ENCODE measurements at regions not wholly inside any gene's neighbourhood (a gene's known extent, or its start where the extent isn't known, plus 50 kb on each side); places are given as distances from the start of the nearest gene placed in this dataset.

- TF ChIP-seq EGR1 (IDR thresholded peaks at IDR 0.05; ENCODE audit: low read depth in 2 of 2) = no peak
- TF ChIP-seq YY1 (IDR thresholded peaks at IDR 0.05) = no peak
- TF ChIP-seq NR2F2 (IDR thresholded peaks at IDR 0.05) = no peak
- no peak for TF ChIP-seq FOXA2 (IDR thresholded peaks at IDR 0.05)
- TF ChIP-seq SP1 (IDR thresholded peaks at IDR 0.05) = no peak
- TF ChIP-seq HNF4A (conservative IDR thresholded peaks at IDR 0.05) = no peak
- no peak for TF ChIP-seq FOXA1 (IDR thresholded peaks at IDR 0.05)
- TF ChIP-seq ATF3 (IDR thresholded peaks at IDR 0.05) = no peak
- no peak for TF ChIP-seq CTCF (IDR thresholded peaks at IDR 0.05; ENCODE audit: low read depth, low read length, missing input control)
- no peak for TF ChIP-seq MAX (IDR thresholded peaks at IDR 0.05)
- no peak for TF ChIP-seq GABPA (IDR thresholded peaks at IDR 0.05 in 1 of 2, conservative IDR thresholded peaks at IDR 0.05 in 1 of 2)
- no peak for TF ChIP-seq RXRA (IDR thresholded peaks at IDR 0.05)
- TF ChIP-seq HNF4G (IDR thresholded peaks at IDR 0.05) = no peak
- no peak for DNase-seq (ENCODE audit: low spot score)
- H3K27ac ChIP-seq (ENCODE audit: low read depth in 1 of 2, low read length in 2 of 2) = no peak overlapping the region
- no peaks in the 10 kb centered on the region for H3K9me3 ChIP-seq (ENCODE audit: control insufficient read depth in 4 of 4, low read length in 3 of 4)
- H3K4me1 ChIP-seq (ENCODE audit: control insufficient read depth in 4 of 4, insufficient read depth in 4 of 4, low read length in 3 of 4) = no peaks in the 10 kb centered on the region
- no peaks in the 10 kb centered on the region for H3K27me3 ChIP-seq (ENCODE audit: control insufficient read depth in 4 of 4, insufficient read depth in 4 of 4, low read length in 3 of 4)
- no peaks in the 10 kb centered on the region for H3K36me3 ChIP-seq (ENCODE audit: control insufficient read depth in 4 of 4, insufficient read depth in 3 of 4, low read depth in 1 of 4, low read length in 3 of 4)
- no peak overlapping the region for H3K4me3 ChIP-seq (ENCODE audit: low read depth in 1 of 3, low read length in 3 of 3)
- 93% methylated on average over 2 of the region's 2 CpGs for WGBS
- H3K9ac ChIP-seq (ENCODE audit: low read depth in 1 of 2, low read length in 2 of 2) = no peak overlapping the region
Measured at GRCh38 chr2:142781146-142781545, 96.3 kb upstream of the KYNU start.

- DNase-seq (ENCODE audit: low spot score) = no peak
- TF ChIP-seq REST (IDR thresholded peaks at IDR 0.05) = no peak
- TF ChIP-seq RXRA (IDR thresholded peaks at IDR 0.05) = no peak
- TF ChIP-seq YY1 (IDR thresholded peaks at IDR 0.05) = no peak
- TF ChIP-seq JUND (IDR thresholded peaks at IDR 0.05) = no peak
- TF ChIP-seq TAF1 (conservative IDR thresholded peaks at IDR 0.05) = no peak
- Histone ChIP-seq H3K4me1 (ENCODE audit: control insufficient read depth in 4 of 4, insufficient read depth in 4 of 4, low read length in 3 of 4) (no peaks in the 10 kb centered on the region), H3K27ac (ENCODE audit: low read depth in 1 of 2, low read length in 2 of 2) (no peak overlapping the region), H3K9ac (ENCODE audit: low read depth in 1 of 2, low read length in 2 of 2) (no peak overlapping the region), H3K9me3 (ENCODE audit: control insufficient read depth in 4 of 4, low read length in 3 of 4) (no peaks in the 10 kb centered on the region), H3K4me3 (ENCODE audit: low read depth in 1 of 3, low read length in 3 of 3) (no peak overlapping the region), H3K36me3 (ENCODE audit: control insufficient read depth in 4 of 4, insufficient read depth in 3 of 4, low read depth in 1 of 4, low read length in 3 of 4) (no peaks in the 10 kb centered on the region), H3K27me3 (ENCODE audit: control insufficient read depth in 4 of 4, insufficient read depth in 4 of 4, low read length in 3 of 4) (no peaks in the 10 kb centered on the region)
- WGBS = 88% methylated on average over 3 of the region's 3 CpGs
Measured at GRCh38 chr2:142778289-142778688, 99.2 kb upstream of the KYNU start.
